ENCODE measurements at regions not wholly inside any gene's neighbourhood (a gene's known extent, or its start where the extent isn't known, plus 50 kb on each side); places are given as distances from the start of the nearest gene placed in this dataset.
A peak's percentile ranks its signal among the peaks of the same experiment; 100 is the strongest.
"Not testable (repeated sequence)": the region's sequence is repeated elsewhere in the genome, so short reads cannot be mapped to it uniquely, and the experiment has no call there.

DNA sequence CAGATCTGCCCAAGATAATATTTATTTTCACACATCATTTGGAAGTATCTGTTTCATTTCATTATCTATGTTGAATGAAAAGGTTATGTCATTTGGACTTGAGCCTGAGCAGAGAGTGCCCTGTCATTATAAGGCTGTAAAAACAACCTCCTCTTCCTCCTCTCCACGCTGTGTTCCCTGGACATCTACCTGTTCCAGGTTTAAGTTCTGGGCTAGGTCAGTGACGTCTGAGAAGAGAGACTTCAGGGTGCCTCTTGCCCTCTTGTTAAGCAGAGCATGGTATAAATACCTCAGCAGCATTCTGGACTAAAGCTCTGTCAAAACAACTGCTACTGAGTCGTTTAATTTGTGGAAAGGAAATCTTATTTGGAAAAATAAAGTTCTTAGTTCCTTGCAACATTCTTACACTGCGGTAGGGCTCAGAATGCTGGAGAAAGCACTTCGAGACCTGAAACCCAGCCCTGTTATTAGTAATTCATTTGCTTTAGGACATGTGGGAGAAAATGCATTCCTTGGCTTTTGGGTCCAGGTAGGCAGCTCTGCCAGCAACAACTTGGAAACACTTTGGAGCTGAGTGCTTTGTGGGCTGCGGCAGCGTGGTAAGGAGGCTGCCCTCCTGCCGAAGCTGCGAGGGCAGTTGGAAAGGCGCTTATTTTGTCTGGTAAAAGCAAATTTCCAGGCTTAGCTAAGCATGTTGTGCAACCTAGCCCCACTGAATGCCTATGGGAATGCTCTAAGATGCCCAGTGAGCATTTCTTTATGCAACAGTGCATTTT, 91.8 kb upstream of the NEDD4L start:
- DNase-seq, result no peak

DNA sequence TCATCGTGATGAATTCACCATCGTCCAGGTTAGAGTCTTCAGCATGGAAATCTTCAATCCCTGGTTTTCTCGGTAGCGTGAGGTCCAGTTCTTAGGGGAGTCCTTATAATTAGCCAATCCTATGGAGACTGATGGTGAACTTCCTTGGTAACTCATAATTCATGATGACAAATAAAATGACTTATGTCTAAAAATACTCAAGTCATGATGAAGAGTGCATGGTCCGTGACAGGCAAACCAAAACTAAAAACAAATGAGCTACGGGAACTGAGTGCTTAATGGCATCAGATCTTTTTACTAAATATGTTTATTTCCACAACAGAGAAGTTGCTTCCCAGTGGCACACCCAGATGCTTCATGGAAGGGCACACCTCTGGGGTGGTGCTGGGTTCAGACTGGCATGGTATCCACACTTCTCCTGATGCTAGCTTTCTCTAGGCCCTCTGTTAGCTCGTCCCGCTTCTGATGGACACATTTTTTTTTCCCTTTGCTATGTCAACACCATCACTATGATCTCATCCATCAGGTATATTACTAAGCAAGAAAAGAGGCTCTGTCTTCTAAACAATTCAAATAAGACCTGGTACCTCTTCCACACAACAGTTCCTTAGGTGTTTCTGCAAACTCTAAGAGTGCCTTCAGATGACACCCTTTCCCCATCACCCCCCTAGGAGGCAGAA, 92.8 kb upstream of the NEDD4L start:
- DNase-seq, result no peak

DNA sequence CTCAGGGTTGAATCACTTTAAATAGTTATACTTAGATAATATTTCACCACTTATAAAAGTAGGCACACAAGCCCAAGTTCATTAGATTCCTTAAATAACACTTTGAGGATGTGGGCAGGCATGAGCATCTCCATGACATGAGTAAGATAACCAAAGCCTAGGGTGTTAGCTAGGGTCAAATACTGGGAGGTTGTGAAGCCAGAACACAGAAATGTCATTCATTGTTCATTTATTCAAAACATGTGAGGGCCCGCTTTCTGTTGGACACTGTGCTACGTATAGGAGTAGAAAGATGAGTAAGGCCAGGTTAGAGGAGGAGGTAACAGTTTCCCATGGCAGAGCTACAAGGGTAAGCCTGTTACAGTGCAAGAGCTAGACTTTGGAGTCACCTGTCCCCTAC, 93.5 kb upstream of the NEDD4L start:
- DNase-seq, result no peak

DNA sequence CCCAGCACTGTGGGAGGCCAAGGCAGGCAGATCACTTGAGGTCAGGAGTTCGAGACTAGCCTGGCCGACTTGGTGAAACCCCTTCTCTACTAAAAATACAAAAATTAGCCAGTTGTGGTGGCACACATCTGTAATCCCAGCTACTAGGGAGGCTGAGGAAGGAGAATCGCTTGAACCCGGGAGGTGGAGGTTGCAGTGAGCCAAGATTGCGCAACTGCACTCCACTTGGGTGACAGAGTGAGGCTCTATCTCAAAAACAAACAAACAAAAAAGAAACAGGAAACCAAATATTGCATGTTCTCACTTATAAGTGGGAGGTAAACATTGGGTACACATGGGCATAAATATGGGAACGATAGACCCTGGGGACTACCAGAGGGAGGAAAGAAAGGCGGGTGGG, 94.7 kb upstream of the NEDD4L start:
- DNase-seq, result not testable (repeated sequence)

DNA sequence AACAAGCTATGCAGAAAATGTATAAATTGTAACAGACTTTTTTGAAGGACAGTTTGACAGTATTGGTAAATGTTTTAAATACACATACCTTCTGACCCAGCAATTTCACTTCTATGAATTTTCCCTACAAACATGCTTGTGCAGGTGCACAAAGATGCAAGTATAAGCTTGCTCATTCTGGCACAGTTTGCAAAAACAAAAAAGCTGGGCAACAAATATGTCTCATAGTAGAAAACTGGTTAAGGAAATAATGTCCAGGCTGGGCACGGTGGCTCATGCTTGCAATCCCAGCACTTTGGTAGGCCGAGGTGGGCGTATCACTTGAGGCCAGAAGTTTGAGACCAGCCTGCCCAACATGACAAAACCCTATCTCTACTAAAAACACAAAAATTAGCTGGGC, 96.9 kb upstream of the NEDD4L start:
- DNase-seq, result no peak

DNA sequence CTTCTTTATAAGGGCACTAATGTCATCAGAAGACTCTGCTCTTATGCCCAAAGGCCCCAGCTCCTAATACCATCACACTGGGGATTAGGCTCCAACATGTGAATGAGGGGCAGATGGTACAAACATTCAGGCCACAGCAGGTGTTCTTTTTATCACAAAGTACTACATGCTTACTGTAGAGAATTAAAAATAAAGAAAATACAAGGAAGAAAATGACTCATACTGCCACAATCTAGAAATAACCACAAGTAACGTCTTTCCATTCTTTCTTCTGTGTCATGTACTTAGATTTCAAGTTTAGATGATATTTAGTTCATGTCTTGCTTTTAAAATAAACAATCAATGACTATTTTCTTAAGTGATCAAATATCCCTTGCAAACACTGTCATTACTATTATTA, 100.3 kb upstream of the NEDD4L start:
- no peak for DNase-seq

DNA sequence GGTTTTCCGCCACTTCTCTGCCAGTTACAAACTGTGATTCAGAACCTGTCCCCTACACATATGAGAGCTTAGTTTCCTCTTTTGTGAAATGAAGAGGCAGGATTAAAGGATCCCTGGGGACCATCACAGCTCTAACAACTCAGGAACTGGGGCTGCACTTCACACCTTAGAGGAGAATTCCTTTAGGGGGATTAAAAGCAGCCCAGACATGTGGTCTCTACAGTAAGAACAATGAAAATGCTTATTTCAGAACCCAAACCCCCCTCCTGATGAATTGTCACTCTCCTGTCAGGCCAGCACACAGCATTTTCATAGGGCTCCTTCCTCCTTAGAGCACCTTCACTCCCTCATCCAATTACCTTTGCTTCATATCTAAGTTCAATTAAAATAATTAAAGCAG, 101.5 kb upstream of the NEDD4L start:
- DNase-seq, result no peak

DNA sequence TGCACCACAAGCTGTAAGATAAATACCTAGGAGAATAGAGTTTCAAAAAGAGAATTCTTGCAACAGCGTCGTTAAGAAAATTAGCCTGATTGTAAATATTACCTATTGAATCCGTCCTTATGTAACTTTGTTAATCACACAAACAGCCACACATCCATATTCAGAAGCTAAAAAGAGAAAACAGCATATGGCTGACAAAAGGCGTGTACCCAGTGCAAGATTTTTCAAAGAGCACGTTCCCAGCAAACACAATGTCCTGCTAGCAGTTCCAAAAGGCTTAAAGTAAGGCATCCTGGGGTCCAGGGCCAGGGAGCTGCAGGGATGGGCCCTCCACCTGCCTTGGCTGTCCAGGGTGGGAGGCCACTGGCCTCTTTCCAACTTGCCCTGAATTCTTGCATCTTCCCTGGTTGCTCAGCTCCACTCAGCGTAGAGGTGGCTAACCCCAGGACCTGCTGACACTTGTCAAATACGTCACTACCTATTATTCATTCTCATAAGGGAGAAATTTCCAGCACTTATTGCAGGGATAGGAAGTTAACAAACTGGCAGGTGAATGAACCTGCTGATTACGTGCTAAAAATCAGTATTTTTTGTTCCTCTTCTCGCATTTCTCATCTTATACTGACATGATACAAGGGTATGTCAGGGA, 102.1 kb upstream of the NEDD4L start:
- DNase-seq, result no peak

DNA sequence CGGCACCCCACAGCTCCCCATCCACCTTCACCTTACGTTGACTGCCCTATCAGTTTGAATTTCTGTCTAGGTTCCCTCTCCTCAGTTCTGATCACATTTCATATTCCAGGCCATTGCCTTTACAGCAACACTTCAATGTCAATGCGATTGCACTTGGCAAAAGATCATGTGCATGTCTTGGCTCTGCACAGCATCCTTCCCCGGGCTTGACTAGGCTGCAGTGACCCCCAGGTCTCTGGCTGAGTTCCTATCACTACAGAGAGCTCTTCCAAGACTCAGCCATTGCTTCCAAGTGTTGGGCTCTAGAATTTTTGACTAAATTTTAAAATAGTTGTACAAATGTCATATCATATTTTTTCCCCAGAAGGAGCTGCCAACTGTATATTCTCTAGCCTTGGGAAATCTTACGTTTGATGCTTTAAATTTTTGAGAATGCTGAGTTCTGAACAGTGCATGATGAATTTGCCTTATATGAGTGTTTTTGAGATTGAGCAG, 103.8 kb upstream of the NEDD4L start:
- DNase-seq, result no peak

DNA sequence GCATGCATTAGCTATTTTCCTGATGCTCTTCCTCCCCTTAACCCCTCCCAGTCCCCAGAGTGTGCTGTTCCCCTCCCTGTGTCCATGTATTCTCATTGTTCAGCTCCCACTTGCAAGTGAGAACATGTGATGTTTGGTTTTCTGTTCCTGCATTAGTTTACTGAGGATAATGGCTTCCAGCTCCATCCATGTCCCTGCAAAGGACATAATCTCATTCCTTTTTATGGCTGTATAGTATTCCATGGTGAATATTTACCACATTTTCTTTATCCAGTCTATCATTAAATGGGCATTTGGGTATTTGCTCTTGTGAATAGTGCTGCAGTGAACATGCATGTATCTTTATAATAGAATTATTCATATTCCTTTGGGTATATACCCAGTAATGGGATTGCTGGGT, 109.7 kb upstream of the NEDD4L start:
- not testable (repeated sequence) for DNase-seq

DNA sequence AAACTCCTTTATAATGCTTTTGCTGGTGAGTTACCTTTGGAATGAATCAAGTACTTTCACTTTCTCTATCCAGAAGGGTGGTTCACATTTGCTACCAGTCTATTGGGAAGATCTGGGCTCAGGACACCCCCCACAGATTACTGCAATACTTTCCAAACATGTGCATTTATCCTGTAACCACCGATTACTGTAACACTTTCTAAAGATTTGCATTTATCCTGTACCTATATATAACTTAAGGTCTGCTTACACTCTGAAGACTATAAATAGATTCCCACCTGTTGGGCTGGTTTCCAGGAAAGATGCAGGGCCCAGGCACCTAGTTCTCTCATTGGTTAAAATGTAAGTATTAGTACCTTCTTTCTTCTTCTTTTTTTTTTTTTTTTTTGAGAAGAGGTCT, 113.0 kb upstream of the NEDD4L start:
- no peak for DNase-seq

DNA sequence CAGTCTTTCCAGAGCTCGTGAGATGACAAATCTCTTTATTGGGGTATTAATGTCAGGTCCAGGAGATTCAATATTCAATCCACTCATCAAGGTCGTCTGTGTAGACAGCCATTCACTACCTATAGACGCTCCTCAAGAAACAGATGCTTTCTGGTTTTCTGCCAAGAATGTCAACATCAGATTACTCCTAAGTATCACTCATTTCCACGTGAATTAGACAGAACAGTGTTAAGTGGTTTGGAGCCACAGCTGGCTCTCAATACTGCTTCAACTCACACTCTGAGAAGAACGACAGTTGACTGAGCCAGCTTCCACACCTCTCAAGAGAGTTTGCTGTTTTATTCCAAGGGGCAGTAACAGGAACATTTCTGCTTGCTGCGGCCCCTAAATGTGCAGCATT, 113.5 kb upstream of the NEDD4L start:
- no peak for DNase-seq

DNA sequence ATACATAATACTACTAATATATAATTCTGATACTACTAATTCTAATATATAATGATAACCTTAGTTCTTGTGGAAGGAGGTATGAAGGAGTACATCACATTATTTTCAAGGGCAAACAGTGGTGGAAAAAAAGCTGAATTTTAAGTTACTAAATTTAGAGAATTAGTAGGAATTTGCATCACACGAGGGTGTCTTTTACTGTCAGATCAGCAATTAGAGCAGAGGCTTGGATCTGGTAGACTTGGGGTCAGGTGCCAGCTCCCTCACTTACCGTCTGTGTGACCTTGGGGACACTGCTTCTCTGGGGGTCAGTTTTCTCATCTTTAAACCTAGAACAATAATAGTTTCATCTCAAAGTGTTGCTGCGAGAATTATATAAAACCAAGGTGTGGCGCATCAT, 114.1 kb upstream of the NEDD4L start:
- no peak for DNase-seq

DNA sequence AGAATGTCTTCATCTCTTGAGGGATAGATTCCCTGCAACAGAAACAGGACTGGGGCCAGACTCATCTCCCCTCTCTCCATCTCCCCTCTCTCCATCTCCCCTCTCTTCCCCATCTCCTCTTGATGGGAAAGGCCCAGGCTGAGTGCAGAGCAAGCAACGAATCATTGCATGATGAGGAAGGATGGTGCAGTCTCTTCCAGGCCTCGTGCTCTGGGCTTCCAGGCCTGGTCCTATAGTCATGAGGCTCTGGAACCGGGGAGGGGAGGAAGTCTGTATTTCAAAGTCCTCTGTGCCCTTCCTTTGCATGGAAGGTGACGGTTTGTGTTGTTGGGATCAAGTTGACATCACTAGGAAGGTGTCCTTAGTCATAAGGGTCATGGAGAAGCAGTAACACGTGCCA, 115.6 kb upstream of the NEDD4L start:
- no peak for DNase-seq

DNA sequence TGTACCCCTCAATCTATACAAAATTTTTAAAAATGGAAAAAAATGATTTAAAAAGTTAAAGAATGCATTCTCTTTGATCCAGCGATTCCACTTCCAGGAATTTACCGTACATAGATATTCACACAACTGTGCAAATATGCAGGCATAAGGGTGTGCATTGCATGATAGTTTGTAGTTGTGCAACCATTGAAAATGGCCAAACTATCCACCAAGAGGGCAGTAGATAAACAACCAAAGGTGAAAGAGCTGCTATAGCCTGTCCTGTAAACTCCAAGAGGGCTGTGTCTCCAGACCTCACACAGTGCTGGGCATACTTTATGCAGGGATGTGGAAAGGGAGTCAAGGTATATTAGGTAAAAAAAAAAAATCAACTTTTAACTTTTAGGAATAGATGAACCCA, 116.5 kb upstream of the NEDD4L start:
- DNase-seq, result no peak

DNA sequence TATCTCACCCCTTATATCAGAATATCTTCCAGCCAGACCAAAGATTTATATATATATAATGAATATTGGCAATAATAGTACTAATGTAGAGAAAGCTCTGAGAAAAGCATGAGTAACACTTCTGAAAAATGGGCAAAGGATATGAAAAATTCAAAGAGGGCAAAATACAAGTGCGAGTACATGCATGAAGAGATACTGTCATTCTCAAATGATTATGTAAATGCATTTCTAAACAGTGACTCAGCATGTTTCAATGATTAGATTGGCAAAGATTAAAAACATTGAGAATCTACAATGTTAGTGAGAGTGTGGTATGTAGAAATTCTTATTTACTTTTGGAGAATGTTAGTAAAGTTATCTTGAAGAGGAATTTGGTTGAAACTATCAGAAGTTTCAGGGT, 118.3 kb upstream of the NEDD4L start:
- DNase-seq, result no peak

DNA sequence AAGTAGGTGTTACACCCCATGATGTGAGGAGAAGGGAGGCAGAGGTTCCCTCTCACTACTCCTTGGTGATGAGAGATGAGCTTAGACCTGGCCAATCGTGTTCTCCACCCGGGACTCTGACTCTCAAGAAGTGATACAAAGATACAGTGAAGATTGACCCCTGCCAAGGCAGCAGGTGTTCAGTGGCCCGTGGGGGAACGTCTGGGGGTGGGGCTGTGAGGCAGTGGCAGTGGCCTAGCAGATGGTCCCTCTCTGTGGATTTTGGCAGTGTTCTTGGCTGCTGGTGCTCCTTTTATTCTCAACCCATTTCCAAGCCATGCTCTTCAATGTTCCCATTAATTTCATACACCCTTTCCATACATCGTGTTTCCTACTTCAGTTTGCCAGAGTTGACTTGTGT, 120.4 kb upstream of the NEDD4L start:
- DNase-seq, result no peak

DNA sequence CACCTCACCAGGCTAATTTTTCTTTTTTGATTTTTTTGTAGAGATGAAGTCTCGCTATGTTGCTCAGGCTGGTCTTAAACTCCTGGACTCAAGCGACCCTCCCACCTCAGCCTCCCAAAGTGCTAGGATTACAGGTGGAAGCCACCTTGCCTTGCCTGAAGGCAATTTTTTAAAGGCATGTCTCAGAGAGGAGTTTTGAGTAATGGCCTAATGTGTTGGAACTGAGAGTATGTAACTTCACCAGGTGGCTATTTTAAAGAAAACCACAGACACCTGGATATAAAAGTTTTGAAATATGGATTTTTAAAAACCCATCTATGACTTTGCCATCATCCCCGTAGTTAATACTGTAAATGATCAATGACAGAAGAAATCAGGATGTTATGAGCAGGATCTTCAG, 119.8 kb upstream of the ATP8B1 start:
- no peak for DNase-seq

DNA sequence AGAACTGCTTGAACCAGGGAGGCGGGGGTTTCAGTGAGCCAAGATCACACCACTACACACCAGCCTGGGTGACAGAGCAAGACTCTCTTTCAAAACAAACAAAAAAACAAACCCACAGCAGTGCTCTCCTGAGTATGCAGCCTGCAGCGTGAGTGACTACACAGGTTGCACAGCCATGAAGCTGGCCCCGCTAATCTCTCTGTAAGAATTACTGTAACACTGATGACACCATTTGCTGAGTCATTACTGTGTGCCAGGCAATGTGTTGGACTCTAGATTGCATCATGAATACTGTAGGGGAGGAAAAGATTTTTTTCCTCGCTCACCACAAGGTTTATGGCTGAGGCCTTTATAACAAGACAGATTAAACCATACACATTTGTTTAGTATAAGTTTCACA, 118.6 kb upstream of the ATP8B1 start:
- no peak for DNase-seq

DNA sequence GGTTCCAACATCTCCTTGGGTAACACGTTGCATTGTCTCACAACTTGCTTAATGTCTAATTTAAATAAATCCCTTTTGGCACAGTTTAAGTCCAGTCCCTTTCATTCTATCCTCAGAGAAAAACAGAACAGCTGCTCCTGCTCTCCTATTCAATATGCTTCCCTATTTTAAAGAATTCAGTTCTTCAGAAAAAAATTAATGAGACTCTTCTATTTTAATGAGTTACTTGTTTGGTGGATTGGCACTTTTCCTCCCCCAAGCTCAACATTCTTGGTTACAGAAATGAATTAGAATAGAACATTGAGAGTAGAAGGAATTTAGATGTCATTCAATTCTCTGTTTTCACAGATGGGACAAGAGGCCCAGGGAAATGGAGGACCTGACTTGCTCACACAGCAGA, 116.9 kb upstream of the ATP8B1 start:
- no peak for DNase-seq

DNA sequence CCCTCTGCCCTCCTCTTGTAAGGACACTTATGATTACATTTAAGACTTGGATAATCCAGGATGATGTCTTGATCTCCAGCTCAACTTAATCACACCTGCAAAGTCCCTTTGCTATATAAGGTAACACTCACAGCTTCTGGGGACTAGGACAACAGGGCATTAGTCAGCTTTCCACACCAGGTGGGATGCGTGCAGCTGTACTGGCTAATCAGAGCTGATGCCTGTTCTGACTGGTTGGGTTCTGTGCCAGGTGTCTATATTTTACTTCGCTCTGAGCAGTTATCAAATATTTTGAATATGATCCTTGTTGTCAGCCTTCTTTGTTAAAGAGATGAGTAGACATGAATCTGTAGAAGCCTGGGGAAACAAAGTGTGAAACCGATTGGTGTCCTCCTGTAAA, 115.5 kb upstream of the ATP8B1 start:
- no peak for DNase-seq

DNA sequence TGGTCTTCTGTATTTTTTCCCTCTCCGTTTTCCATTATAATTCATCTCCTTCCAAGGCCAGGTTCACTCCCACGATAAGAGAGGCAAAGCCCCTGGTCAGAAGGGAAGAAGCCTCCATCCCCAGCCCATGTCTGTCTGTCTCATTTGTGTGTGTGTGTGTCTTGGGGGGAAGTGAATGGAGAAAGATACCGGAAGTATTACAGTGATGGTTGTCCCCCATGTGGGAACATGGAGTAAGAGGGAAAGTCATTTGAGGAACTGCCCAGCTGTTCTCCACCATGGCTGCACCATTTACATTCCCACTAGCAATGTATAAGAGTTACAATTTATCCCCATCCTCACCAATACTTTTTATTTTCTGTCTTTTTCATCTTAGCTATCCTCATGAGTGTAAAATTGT, 113.6 kb upstream of the ATP8B1 start:
- peak; percentile 42 to 46 for DNase-seq

DNA sequence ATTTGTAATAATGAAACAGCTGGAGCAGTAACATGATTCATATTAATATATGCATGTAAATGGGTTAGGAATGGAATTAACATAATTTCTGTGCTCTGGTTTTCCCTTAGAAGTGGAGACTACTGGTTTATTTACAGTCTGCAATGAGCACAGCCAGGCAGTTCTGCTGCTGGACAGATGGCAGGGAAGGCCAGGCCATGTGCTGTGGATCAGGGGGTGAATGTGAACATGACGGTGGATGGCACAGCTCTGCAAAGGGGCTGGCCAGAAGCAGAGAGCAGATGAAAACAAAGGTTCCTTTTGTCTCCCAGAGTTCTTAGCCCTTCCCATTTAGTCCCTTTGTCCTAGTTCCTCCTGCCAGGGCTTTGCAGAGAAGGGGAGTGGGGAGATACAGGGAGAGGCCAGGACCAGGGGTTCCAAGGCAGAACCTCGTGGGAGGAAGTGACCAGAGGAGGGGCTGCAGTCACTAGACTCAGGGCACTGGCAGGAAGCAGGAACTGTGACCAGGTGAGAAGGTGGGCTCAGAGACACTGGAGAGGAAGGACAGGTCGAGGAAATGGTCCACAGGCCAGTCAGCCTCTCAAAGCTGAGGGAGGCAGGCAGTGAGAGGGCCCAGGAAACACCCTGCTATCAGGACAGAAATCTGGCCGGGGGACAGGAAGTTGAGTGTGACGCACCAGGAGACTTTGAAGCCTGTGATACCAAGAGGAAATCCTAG, 112.9 kb upstream of the ATP8B1 start:
- no peak for DNase-seq

DNA sequence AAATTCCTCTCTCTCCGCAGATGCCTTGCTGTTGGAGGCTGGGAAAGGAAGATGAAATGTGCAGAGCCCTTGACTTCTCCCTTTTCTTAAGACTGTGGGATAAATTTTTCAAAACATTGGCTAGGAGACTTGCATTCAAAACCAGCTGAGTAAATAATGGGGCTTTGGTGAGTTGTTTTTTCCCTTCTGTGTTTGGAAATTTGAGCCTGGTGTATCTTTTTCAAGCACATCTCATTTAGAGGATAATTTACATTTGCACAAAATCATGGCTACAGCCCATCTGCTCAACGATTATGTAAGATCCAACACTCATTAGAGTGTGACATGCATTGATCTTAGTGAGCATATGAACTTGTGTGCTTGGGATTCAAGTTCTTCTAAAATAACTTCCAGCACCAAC, 112.1 kb upstream of the ATP8B1 start:
- no peak for DNase-seq

Data from AML-193 (cell line).